MCF 10A (cell line): ENCODE measurements at regions not wholly inside any gene's neighbourhood (a gene's known extent, or its start where the extent isn't known, plus 50 kb on each side); places are given as distances from the start of the nearest gene placed in this dataset.

Source experiments
- BruUV-seq: library from RNA; stranded (reverse); fragments of 400-500 nt; replicated peaks from 2 replicates; lab custom pipeline; 2021; lab: Mats Ljungman, UMichigan
- CTCF ChIA-PET: fragments of 300-600 bp; sonication (Branson Sonifier 250); formaldehyde crosslinking; extraction: SDS; loops from one replicate; lab custom pipeline; 2021; ENCODE audit warnings: antibody characterized with exemption, inconsistent platforms; lab: Yijun Ruan, JAX
- POLR2A ChIA-PET: fragments of 300-600, 350-650 bp; sonication (Branson Sonifier 250); formaldehyde crosslinking; extraction: SDS; loops from one replicate; lab custom pipeline; 2020; ENCODE audit warnings: antibody characterized with exemption, inconsistent platforms; lab: Yijun Ruan, JAX
- DNase-seq: peaks from one replicate; pipeline ENCODE4 v3.0.0-alpha.2; 2018; ENCODE audit not compliant: unreplicated experiment
- H3K27ac Mint-ChIP-seq: one replicate; pipeline ENCODE4 v1.8.0; 2022; ENCODE audit warnings: mild to moderate bottlenecking, low read depth, mixed read lengths; ENCODE audit not compliant: unreplicated experiment
- H3K27me3 Mint-ChIP-seq: one replicate; pipeline ENCODE4 v1.8.0; 2022; ENCODE audit warnings: mixed read lengths; ENCODE audit not compliant: insufficient read depth, unreplicated experiment
- H3K36me3 Mint-ChIP-seq: one replicate; pipeline ENCODE4 v1.8.0; 2022; ENCODE audit warnings: mild to moderate bottlenecking, moderate library complexity, mixed read lengths; ENCODE audit not compliant: insufficient read depth, unreplicated experiment
- H3K4me1 Mint-ChIP-seq: one replicate; pipeline ENCODE4 v1.8.0; 2022; ENCODE audit warnings: mixed read lengths; ENCODE audit not compliant: insufficient read depth, unreplicated experiment
- H3K4me3 Mint-ChIP-seq: one replicate; pipeline ENCODE4 v1.8.0; 2022; ENCODE audit warnings: mild to moderate bottlenecking, moderate library complexity, mixed read lengths; ENCODE audit not compliant: unreplicated experiment
- H3K9me3 Mint-ChIP-seq: one replicate; pipeline ENCODE4 v1.8.0; 2022; ENCODE audit warnings: mixed read lengths; ENCODE audit not compliant: unreplicated experiment
- CTCF ChIP-seq: fragments of 200-600 bp; IDR thresholded peaks from one replicate; pipeline ENCODE4 v1.8.0; 2022; ENCODE audit warnings: antibody characterized with exemption, mild to moderate bottlenecking; ENCODE audit not compliant: unreplicated experiment
- intact Hi-C: fragments of 100-400 bp; cut with micrococcal nuclease; formaldehyde crosslinking; loops from 2 replicates; pipeline ENCODE4 v1.14.1; 2022

GRCh38 chr4:79695848-79696247 lies 287.8 kb upstream of the GK2 start:
- Mint-ChIP-seq H3K36me3 (no peaks in the 10 kb centered on the region), H3K9me3 (no peaks in the 10 kb centered on the region), H3K4me3 (no peak overlapping the region), H3K27me3 (no peaks in the 10 kb centered on the region), H3K27ac (no peak overlapping the region), H3K4me1 (no peaks in the 10 kb centered on the region)
- POLR2A ChIA-PET: no interaction called here
- BruUV-seq: no TSS peak
- intact Hi-C loops: no loop called here
- CTCF ChIA-PET: no interaction called here
- no peak for TF ChIP-seq CTCF
- DNase-seq: no peak

GRCh38 chr4:79689740-79690139 lies 281.7 kb upstream of the GK2 start:
- H3K9me3 Mint-ChIP-seq: no peaks in the 10 kb centered on the region
- TF ChIP-seq CTCF: no peak
- H3K27ac Mint-ChIP-seq: no peak overlapping the region
- H3K4me3 Mint-ChIP-seq: no peak overlapping the region
- H3K4me1 Mint-ChIP-seq: no peaks in the 10 kb centered on the region
- H3K27me3 Mint-ChIP-seq: no peaks in the 10 kb centered on the region
- intact Hi-C loops: no loop called here
- BruUV-seq: no TSS peak
- no peak for DNase-seq
- no peaks in the 10 kb centered on the region for H3K36me3 Mint-ChIP-seq
- ChIA-PET POLR2A (no interaction called here), CTCF (no interaction called here)

GRCh38 chr4:79688691-79689090 lies 280.7 kb upstream of the GK2 start:
- H3K27me3 Mint-ChIP-seq: no peaks in the 10 kb centered on the region
- BruUV-seq: no TSS peak
- H3K4me3 Mint-ChIP-seq: no peak overlapping the region
- intact Hi-C loops: no loop called here
- no peaks in the 10 kb centered on the region for H3K9me3 Mint-ChIP-seq
- no peak overlapping the region for H3K27ac Mint-ChIP-seq
- DNase-seq: no peak
- no peak for TF ChIP-seq CTCF
- ChIA-PET POLR2A (interaction anchor here (1.3 kb wide), 1 partner anchor 10 kb away, joined by 7 read pairs; no protein-coding TSS in a partner anchor), CTCF (interaction anchor here (0.8 kb wide), 1 partner anchor 102 kb away, joined by 3 read pairs; no protein-coding TSS in a partner anchor)
- H3K4me1 Mint-ChIP-seq: no peaks in the 10 kb centered on the region
- no peaks in the 10 kb centered on the region for H3K36me3 Mint-ChIP-seq

- H3K36me3 Mint-ChIP-seq: no peaks in the 10 kb centered on the region
- no TSS peak for BruUV-seq
- H3K27ac Mint-ChIP-seq: no peak overlapping the region
- peaks cover 2% of the 10 kb centered on the region for H3K4me1 Mint-ChIP-seq
- H3K4me3 Mint-ChIP-seq: no peak overlapping the region
- POLR2A ChIA-PET: no interaction called here
- no peaks in the 10 kb centered on the region for H3K27me3 Mint-ChIP-seq
- H3K9me3 Mint-ChIP-seq: no peaks in the 10 kb centered on the region
- no peak for DNase-seq
- intact Hi-C loops: no loop called here
- TF ChIP-seq CTCF: no peak
- CTCF ChIA-PET: no interaction called here
These were observed 279.0 kb upstream of the GK2 start for GRCh38 chr4:79687006-79687405.
